ENCODE measurements at regions not wholly inside any gene's neighbourhood (a gene's known extent, or its start where the extent isn't known, plus 50 kb on each side); places are given as distances from the start of the nearest gene placed in this dataset.

- DNase-seq: no peak
Measured at GRCh38 chr2:241924069-241924908, 54.8 kb downstream of the RTP5 start.

- DNase-seq: no peak
Measured at GRCh38 chr2:241924909-241925250, 55.4 kb downstream of the RTP5 start.

GRCh38 chr2:241925277-241925676 is 55.7 kb downstream of the RTP5 start:
- DNase-seq: no peak

- DNase-seq: no peak
Measured at GRCh38 chr2:241925821-241926441, 56.4 kb downstream of the RTP5 start.

GRCh38 chr2:241926541-241927311 is 57.2 kb downstream of the RTP5 start:
- no peak for DNase-seq

GRCh38 chr2:241929551-241930490 is 60.3 kb downstream of the RTP5 start:
- DNase-seq: no peak

- no peak for DNase-seq
Measured at GRCh38 chr2:241931084-241931975, 61.8 kb downstream of the RTP5 start.

- no peak for DNase-seq
Measured at GRCh38 chr2:241931976-241932898, 62.7 kb downstream of the RTP5 start.

GRCh38 chr2:241932899-241933178 is 63.3 kb downstream of the RTP5 start:
- no peak for DNase-seq

GRCh38 chr2:241933179-241933911 is 63.8 kb downstream of the RTP5 start:
- DNase-seq: no peak

- DNase-seq: no peak
Measured at GRCh38 chr2:241935314-241935713, 65.8 kb downstream of the RTP5 start.

- DNase-seq: no peak
Measured at GRCh38 chr2:241935774-241936173, 66.2 kb downstream of the RTP5 start.

- DNase-seq: no peak
Measured at GRCh38 chr2:241936457-241937133, 67.1 kb downstream of the RTP5 start.

- DNase-seq: no peak
Measured at GRCh38 chr2:241937297-241937696, 67.8 kb downstream of the RTP5 start.

- DNase-seq: no peak
Measured at GRCh38 chr2:241939541-241939940, 70.0 kb downstream of the RTP5 start.

- no peak for DNase-seq
Measured at GRCh38 chr2:241940329-241940728, 70.8 kb downstream of the RTP5 start.

- no peak for DNase-seq
Measured at GRCh38 chr2:241941691-241942301, 72.3 kb downstream of the RTP5 start.

- DNase-seq: no peak
Measured at GRCh38 chr2:241942416-241943208, 73.1 kb downstream of the RTP5 start.

Measured in CD4-positive, alpha-beta T cell treated with Interleukin-4 for 4 hours (primary cell).